H9 (cell line): ENCODE measurements at regions not wholly inside any gene's neighbourhood (a gene's known extent, or its start where the extent isn't known, plus 50 kb on each side); places are given as distances from the start of the nearest gene placed in this dataset.

ENCODE experiments used
- DNase-seq: peaks from one replicate; pipeline ENCODE4 v3.0.0-alpha.2; 2017
- H2AFZ ChIP-seq: one replicate; pipeline ENCODE4 v1.6.1; 2013; ENCODE audit warnings: mild to moderate bottlenecking, low read length, control low read depth, moderate library complexity
- H2AK5ac ChIP-seq: 2 replicates; pipeline ENCODE4 v1.6.1; 2013; ENCODE audit warnings: low read length, control low read depth, mixed read lengths; ENCODE audit not compliant: insufficient read length
- H2BK120ac ChIP-seq: one replicate; pipeline ENCODE4 v1.6.1; 2013; ENCODE audit warnings: low read depth, mild to moderate bottlenecking, low read length, control low read depth, inconsistent platforms; ENCODE audit not compliant: poor library complexity, severe bottlenecking
- H2BK12ac ChIP-seq: 2 replicates; pipeline ENCODE4 v1.6.1; 2013; ENCODE audit warnings: low read length, control low read depth, mixed read lengths, low read depth; ENCODE audit not compliant: insufficient read length
- H2BK15ac ChIP-seq: 2 replicates; pipeline ENCODE4 v1.6.1; 2013; ENCODE audit warnings: low read depth, low read length, control low read depth
- H2BK20ac ChIP-seq: one replicate; pipeline ENCODE4 v1.6.1; 2013; ENCODE audit warnings: low read depth, mild to moderate bottlenecking, low read length, control low read depth, inconsistent platforms; ENCODE audit not compliant: poor library complexity, severe bottlenecking
- H2BK5ac ChIP-seq: 2 replicates; pipeline ENCODE4 v1.6.1; 2013; ENCODE audit warnings: low read length, control low read depth, mixed read lengths; ENCODE audit not compliant: insufficient read length
- H3K14ac ChIP-seq: 2 replicates; pipeline ENCODE4 v1.6.1; 2013; ENCODE audit warnings: low read length, control low read depth; ENCODE audit not compliant: insufficient read depth
- H3K18ac ChIP-seq: 2 replicates; pipeline ENCODE4 v1.6.1; 2013; ENCODE audit warnings: low read depth, mild to moderate bottlenecking, mixed read lengths, low read length, control low read depth; ENCODE audit not compliant: insufficient read length
- H3K23ac ChIP-seq: 2 replicates; pipeline ENCODE4 v1.6.1; 2013; ENCODE audit warnings: low read length, control low read depth, mixed read lengths, low read depth; ENCODE audit not compliant: insufficient read length
- H3K23me2 ChIP-seq: 2 replicates; pipeline ENCODE4 v1.6.1; 2013; ENCODE audit warnings: low read depth, mild to moderate bottlenecking, mixed read lengths, low read length, control low read depth; ENCODE audit not compliant: insufficient read length, poor library complexity, severe bottlenecking
- H3K27ac ChIP-seq: 2 replicates; pipeline ENCODE4 v1.5.1; 2013; ENCODE audit warnings: low read length, control low read depth, mixed read lengths, low read depth; ENCODE audit not compliant: insufficient read length
- H3K27me3 ChIP-seq: 2 replicates; pipeline ENCODE4 v1.6.1; 2013; ENCODE audit warnings: low read length, control low read depth, inconsistent platforms; ENCODE audit not compliant: insufficient read depth
- H3K4ac ChIP-seq: 2 replicates; pipeline ENCODE4 v1.6.1; 2013; ENCODE audit warnings: low read depth, mild to moderate bottlenecking, control low read depth, inconsistent platforms, low read length, moderate library complexity
- H3K4me1 ChIP-seq: 2 replicates; pipeline ENCODE4 v1.6.1; 2013; ENCODE audit warnings: low read length, control low read depth, inconsistent platforms; ENCODE audit not compliant: insufficient read depth
- H3K4me2 ChIP-seq: 2 replicates; pipeline ENCODE4 v1.6.1; 2013; ENCODE audit warnings: low read length, control low read depth, mixed read lengths; ENCODE audit not compliant: insufficient read length, insufficient read depth
- H3K56ac ChIP-seq: 2 replicates; pipeline ENCODE4 v1.6.1; 2013; ENCODE audit warnings: low read depth, mild to moderate bottlenecking, mixed read lengths, low read length, control low read depth; ENCODE audit not compliant: insufficient read length
- H3K79me1 ChIP-seq: 2 replicates; pipeline ENCODE4 v1.6.1; 2013; ENCODE audit warnings: low read depth, mild to moderate bottlenecking, moderate library complexity, low read length, control low read depth, inconsistent platforms; ENCODE audit not compliant: insufficient read depth, poor library complexity, severe bottlenecking
- H3K79me2 ChIP-seq: 2 replicates; pipeline ENCODE4 v1.6.1; 2013; ENCODE audit warnings: low read length, control low read depth, inconsistent platforms; ENCODE audit not compliant: insufficient read depth
- H3K9ac ChIP-seq: 2 replicates; pipeline ENCODE4 v1.6.1; 2013; ENCODE audit warnings: low read length, control low read depth, mixed read lengths; ENCODE audit not compliant: insufficient read length; ENCODE audit errors: extremely low read depth
- H3K9me3 ChIP-seq: one replicate; pipeline ENCODE4 v1.6.1; 2013; ENCODE audit warnings: low read depth, low read length, inconsistent platforms; ENCODE audit not compliant: control insufficient read depth
- H3T11ph ChIP-seq: one replicate; pipeline ENCODE4 v1.6.1; 2013; ENCODE audit warnings: mild to moderate bottlenecking, low read length, control low read depth, inconsistent platforms
- H4K20me1 ChIP-seq: one replicate; pipeline ENCODE4 v1.6.1; 2013; ENCODE audit not compliant: control insufficient read depth, insufficient read length, insufficient read depth
- H4K5ac ChIP-seq: 2 replicates; pipeline ENCODE4 v1.6.1; 2013; ENCODE audit warnings: low read depth, mild to moderate bottlenecking, mixed read lengths, low read length, control low read depth; ENCODE audit not compliant: insufficient read length
- H4K8ac ChIP-seq: replicated peaks from 2 replicates; pipeline ENCODE4 v1.6.1; 2013; ENCODE audit warnings: low read length, control low read depth, mixed read lengths, low read depth; ENCODE audit not compliant: insufficient read length
- H4K91ac ChIP-seq: 2 replicates; pipeline ENCODE4 v1.6.1; 2013; ENCODE audit warnings: low read depth, mild to moderate bottlenecking, moderate library complexity, mixed read lengths, low read length, control low read depth; ENCODE audit not compliant: insufficient read length
- H3K27ac Mint-ChIP-seq, 3 experiments: 2 replicates in 2 of 3; 3 replicates in 1 of 3; pipeline ENCODE4 v1.8.0; 2020 to 2021; ENCODE audit warnings: mixed read lengths in 3 of 3, mild to moderate bottlenecking in 1 of 3, moderate library complexity in 1 of 3
- H3K27me3 Mint-ChIP-seq: 2 replicates; pipeline ENCODE4 v1.8.0; 2021; ENCODE audit warnings: low read depth, mild to moderate bottlenecking, moderate library complexity, mixed read lengths
- H3K36me3 Mint-ChIP-seq, 3 experiments: 2 replicates in 2 of 3; 3 replicates in 1 of 3; pipeline ENCODE4 v1.8.0; 2020 to 2021; ENCODE audit warnings: low read depth in 3 of 3, mixed read lengths in 3 of 3; ENCODE audit not compliant: insufficient read depth in 1 of 3
- H3K4me1 Mint-ChIP-seq, 2 experiments: 2 replicates each; pipeline ENCODE4 v1.8.0; 2020; ENCODE audit warnings: mixed read lengths in 2 of 2
- H3K4me3 Mint-ChIP-seq, 2 experiments: 2 replicates in 1 of 2; 3 replicates in 1 of 2; pipeline ENCODE4 v1.8.0; 2020 to 2021; ENCODE audit warnings: mild to moderate bottlenecking in 2 of 2, mixed read lengths in 2 of 2, moderate library complexity in 1 of 2
- H3K9me3 Mint-ChIP-seq, 2 experiments: 2 replicates in 1 of 2; 3 replicates in 1 of 2; pipeline ENCODE4 v1.8.0; 2020; ENCODE audit warnings: mild to moderate bottlenecking in 2 of 2, mixed read lengths in 2 of 2, moderate library complexity in 1 of 2
- WGBS: extraction: QIAGEN DNeasy Blood & Tissue Kit; methylation state at CpG from one replicate; pipeline ENCODE4 v1.1.7; 2013; ENCODE audit warnings: missing lambda C conversion rate, low lambda C conversion rate, mixed read lengths; ENCODE audit not compliant: insufficient read length; ENCODE audit errors: extremely low coverage; 5-methylcytosine and 5-hydroxymethylcytosine counted together
- TF ChIP-seq, protein P1 (sequence below): fragments of 200-600 bp; sonication (generic); conservative IDR thresholded peaks from 3 replicates; pipeline ENCODE4 v1.8.0; 2021; ENCODE audit warnings: antibody characterized with exemption, mild to moderate bottlenecking

DNA sequence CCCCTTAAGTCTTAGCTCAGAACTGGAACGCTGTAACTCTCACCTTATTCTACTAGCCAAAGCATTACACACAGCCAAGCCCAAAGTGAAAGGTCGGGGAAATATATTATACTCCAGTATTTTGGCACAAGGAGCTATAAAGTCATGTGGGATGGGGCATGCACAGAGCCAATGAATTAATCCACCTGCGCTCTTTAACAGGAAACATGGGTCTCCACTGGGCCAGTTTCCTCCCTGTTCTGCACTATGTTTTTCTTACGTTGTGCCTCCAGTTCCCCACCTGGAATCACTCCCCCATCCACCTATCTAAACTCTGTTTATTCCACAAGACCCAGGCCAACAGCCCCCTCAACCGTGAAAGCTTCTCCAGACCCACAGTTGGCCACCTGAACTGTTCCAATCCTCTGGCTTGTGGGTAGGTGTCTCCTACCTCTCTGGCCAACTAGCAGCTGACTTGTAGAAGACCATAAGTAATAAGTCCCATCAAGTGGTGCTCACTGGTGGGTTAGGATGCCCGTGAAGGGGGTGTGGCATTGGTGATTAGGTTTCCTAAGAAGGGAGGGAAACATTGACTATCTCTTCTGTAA lies 286.9 kb downstream of the NPIPA8 start:
- H3K9me3 Mint-ChIP-seq = no peaks in the 10 kb centered on the region
- no peaks in the 10 kb centered on the region for H3K36me3 Mint-ChIP-seq
- no peak overlapping the region for H2BK120ac ChIP-seq
- no peak overlapping the region for H3K4me3 Mint-ChIP-seq
- peaks cover 20% of the 10 kb centered on the region for H3K27me3 Mint-ChIP-seq
- TF ChIP-seq, protein P1, sequence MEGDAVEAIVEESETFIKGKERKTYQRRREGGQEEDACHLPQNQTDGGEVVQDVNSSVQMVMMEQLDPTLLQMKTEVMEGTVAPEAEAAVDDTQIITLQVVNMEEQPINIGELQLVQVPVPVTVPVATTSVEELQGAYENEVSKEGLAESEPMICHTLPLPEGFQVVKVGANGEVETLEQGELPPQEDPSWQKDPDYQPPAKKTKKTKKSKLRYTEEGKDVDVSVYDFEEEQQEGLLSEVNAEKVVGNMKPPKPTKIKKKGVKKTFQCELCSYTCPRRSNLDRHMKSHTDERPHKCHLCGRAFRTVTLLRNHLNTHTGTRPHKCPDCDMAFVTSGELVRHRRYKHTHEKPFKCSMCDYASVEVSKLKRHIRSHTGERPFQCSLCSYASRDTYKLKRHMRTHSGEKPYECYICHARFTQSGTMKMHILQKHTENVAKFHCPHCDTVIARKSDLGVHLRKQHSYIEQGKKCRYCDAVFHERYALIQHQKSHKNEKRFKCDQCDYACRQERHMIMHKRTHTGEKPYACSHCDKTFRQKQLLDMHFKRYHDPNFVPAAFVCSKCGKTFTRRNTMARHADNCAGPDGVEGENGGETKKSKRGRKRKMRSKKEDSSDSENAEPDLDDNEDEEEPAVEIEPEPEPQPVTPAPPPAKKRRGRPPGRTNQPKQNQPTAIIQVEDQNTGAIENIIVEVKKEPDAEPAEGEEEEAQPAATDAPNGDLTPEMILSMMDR = no peak
- H3K14ac ChIP-seq = no peak overlapping the region
- H3K4ac ChIP-seq = no peak overlapping the region
- H3K4me2 ChIP-seq = no peak overlapping the region
- no peak overlapping the region for H2BK15ac ChIP-seq
- H2BK5ac ChIP-seq = no peak overlapping the region
- H3K56ac ChIP-seq = no peak overlapping the region
- no peak overlapping the region for H4K8ac ChIP-seq
- no peak overlapping the region for H3K18ac ChIP-seq
- H2AFZ ChIP-seq = no peak overlapping the region
- H3K27ac Mint-ChIP-seq = peak overlapping the region in 1 of 3 experiments; percentile 50; a peak in 1 of 7 replicates
- no peak overlapping the region for H3K9ac ChIP-seq
- peaks cover 12 to 14% of the 10 kb centered on the region in 2 experiments for H3K4me1 Mint-ChIP-seq
- DNase-seq = no peak
- H4K20me1 ChIP-seq = no peaks in the 10 kb centered on the region
- H3T11ph ChIP-seq = no peak overlapping the region
- no peaks in the 10 kb centered on the region; the same call in 1 of the 2 replicates for H3K27me3 ChIP-seq
- H3K79me2 ChIP-seq = no peaks in the 10 kb centered on the region
- H2AK5ac ChIP-seq = no peak overlapping the region
- H3K4me1 ChIP-seq = no peaks in the 10 kb centered on the region
- no peak overlapping the region for H3K27ac ChIP-seq
- no peak overlapping the region for H2BK20ac ChIP-seq
- no peaks in the 10 kb centered on the region for H3K23me2 ChIP-seq
- no peak overlapping the region for H2BK12ac ChIP-seq
- H3K23ac ChIP-seq = no peak overlapping the region
- no peak overlapping the region for H4K5ac ChIP-seq
- no peaks in the 10 kb centered on the region for H3K9me3 ChIP-seq
- H4K91ac ChIP-seq = no peak overlapping the region
- H3K79me1 ChIP-seq = no peaks in the 10 kb centered on the region
- WGBS = no CpG with 5 or more reads among the region's 6 CpGs
